PC-9 (cell line): ENCODE measurements at regions not wholly inside any gene's neighbourhood (a gene's known extent, or its start where the extent isn't known, plus 50 kb on each side); places are given as distances from the start of the nearest gene placed in this dataset.
"Not testable (repeated sequence)": the region's sequence is repeated elsewhere in the genome, so short reads cannot be mapped to it uniquely, and the experiment has no call there.

ENCODE experiments used
- BruUV-seq: library from RNA; stranded (reverse); fragments of 400-500 nt; replicated peaks from 2 replicates; lab custom pipeline; 2021; lab: Mats Ljungman, UMichigan
- CTCF ChIA-PET: fragments of 300-600 bp; sonication (Branson Sonifier 250); formaldehyde crosslinking; loops from one replicate; lab custom pipeline; 2022; ENCODE audit warnings: antibody characterized with exemption; lab: Charles Lee
- POLR2A ChIA-PET: fragments of 300-600 bp; sonication (Branson Sonifier 250); formaldehyde crosslinking; loops from one replicate; lab custom pipeline; 2022; ENCODE audit warnings: antibody characterized with exemption; ENCODE audit not compliant: unreplicated experiment; lab: Charles Lee
- DNase-seq, 2 experiments: peaks; one replicate each; pipeline versions ENCODE4 v3.0.0 to v3.0.0-alpha.2; 2015 to 2022; ENCODE audit warnings: mixed read lengths in 1 of 2
- H2AFZ ChIP-seq: fragments of 200-600 bp; sonication (generic); 2 replicates; pipeline ENCODE4 v1.8.1; 2017; ENCODE audit warnings: antibody characterized with exemption
- H3F3A ChIP-seq: fragments of 200-600 bp; sonication (generic); 2 replicates; pipeline ENCODE4 v1.8.1; 2017; ENCODE audit warnings: antibody characterized with exemption, mild to moderate bottlenecking, low read depth; ENCODE audit not compliant: insufficient read depth
- H3K27ac ChIP-seq: fragments of 200-600 bp; sonication (generic); 2 replicates; pipeline ENCODE4 v1.6.1; 2016; ENCODE audit warnings: mixed run types
- H3K27me3 ChIP-seq: fragments of 200-600 bp; sonication (generic); 2 replicates; pipeline ENCODE4 v1.6.1; 2016; ENCODE audit warnings: low read depth, mixed run types; ENCODE audit not compliant: insufficient read depth
- H3K36me3 ChIP-seq: fragments of 200-600 bp; sonication (generic); 2 replicates; pipeline ENCODE4 v1.6.1; 2016; ENCODE audit warnings: low read depth, mixed run types
- H3K4me1 ChIP-seq: fragments of 200-600 bp; sonication (generic); replicated peaks from 2 replicates; pipeline ENCODE4 v1.6.1; 2016; ENCODE audit warnings: mixed run types; ENCODE audit not compliant: insufficient read depth
- H3K4me2 ChIP-seq: fragments of 200-600 bp; sonication (generic); 2 replicates; pipeline ENCODE4 v1.6.1; 2017; ENCODE audit warnings: mixed run types
- H3K4me3 ChIP-seq: fragments of 200-600 bp; sonication (generic); 2 replicates; pipeline ENCODE4 v1.6.1; 2016; ENCODE audit warnings: mixed run types
- H3K79me2 ChIP-seq: fragments of 200-600 bp; sonication (generic); 2 replicates; pipeline ENCODE4 v1.6.1; 2017; ENCODE audit warnings: low read depth, mixed run types
- H3K9me2 ChIP-seq: fragments of 200-600 bp; sonication (generic); 2 replicates; pipeline ENCODE4 v1.8.1; 2017; ENCODE audit warnings: mild to moderate bottlenecking; ENCODE audit not compliant: insufficient read depth
- H3K9me3 ChIP-seq: fragments of 200-600 bp; sonication (generic); 2 replicates; pipeline ENCODE4 v1.8.1; 2016; ENCODE audit warnings: low read depth; ENCODE audit not compliant: insufficient read depth
- H4K20me1 ChIP-seq: fragments of 200-600 bp; sonication (generic); 2 replicates; pipeline ENCODE4 v1.8.1; 2017; ENCODE audit not compliant: insufficient read depth
- intact Hi-C: fragments of 100-400 bp; cut with micrococcal nuclease; formaldehyde crosslinking; loops from one replicate; pipeline ENCODE4 v1.10.0; 2022; ENCODE audit not compliant: unreplicated experiment

GRCh38 chr2:111339476-111339875 is 218.8 kb downstream of the BCL2L11 start:
- H2AFZ ChIP-seq, H3K4me2 ChIP-seq, H3K4me1 ChIP-seq, H4K20me1 ChIP-seq, H3K27ac ChIP-seq, H3K9me2 ChIP-seq, H3K27me3 ChIP-seq, H3F3A ChIP-seq, POLR2A ChIA-PET, BruUV-seq, DNase-seq, H3K9me3 ChIP-seq, CTCF ChIA-PET, H3K36me3 ChIP-seq, intact Hi-C loops, H3K4me3 ChIP-seq, H3K79me2 ChIP-seq: not testable (repeated sequence)

GRCh38 chr2:111344590-111344989 is 223.9 kb downstream of the BCL2L11 start:
- BruUV-seq, H3K9me3 ChIP-seq, H3K27ac ChIP-seq, H4K20me1 ChIP-seq, H2AFZ ChIP-seq, H3K4me3 ChIP-seq, POLR2A ChIA-PET, H3K4me2 ChIP-seq, CTCF ChIA-PET, H3F3A ChIP-seq, H3K27me3 ChIP-seq, intact Hi-C loops, H3K79me2 ChIP-seq, H3K4me1 ChIP-seq, H3K36me3 ChIP-seq, H3K9me2 ChIP-seq, DNase-seq: not testable (repeated sequence)

- H3K4me1 ChIP-seq, H3K27ac ChIP-seq, BruUV-seq, H3K36me3 ChIP-seq, H3K27me3 ChIP-seq, H3K79me2 ChIP-seq, CTCF ChIA-PET, H3K9me2 ChIP-seq, H3K4me3 ChIP-seq, intact Hi-C loops, H3K9me3 ChIP-seq, H4K20me1 ChIP-seq, POLR2A ChIA-PET, H3K4me2 ChIP-seq, H2AFZ ChIP-seq, H3F3A ChIP-seq, DNase-seq: not testable (repeated sequence)
Observed at GRCh38 chr2:111345439-111345838, 224.7 kb downstream of the BCL2L11 start.

GRCh38 chr2:111346018-111346930 is 225.6 kb downstream of the BCL2L11 start:
- DNase-seq, H3F3A ChIP-seq, H3K9me3 ChIP-seq, H4K20me1 ChIP-seq, H3K36me3 ChIP-seq, H3K27ac ChIP-seq, H3K4me3 ChIP-seq, H3K79me2 ChIP-seq, intact Hi-C loops, POLR2A ChIA-PET, H2AFZ ChIP-seq, BruUV-seq, CTCF ChIA-PET, H3K4me1 ChIP-seq, H3K9me2 ChIP-seq, H3K4me2 ChIP-seq, H3K27me3 ChIP-seq: not testable (repeated sequence)

GRCh38 chr2:111347695-111348094 is 227.0 kb downstream of the BCL2L11 start:
- H3K9me2 ChIP-seq, H3K36me3 ChIP-seq, H3K27ac ChIP-seq, H3K9me3 ChIP-seq, H2AFZ ChIP-seq, CTCF ChIA-PET, H3F3A ChIP-seq, H3K4me3 ChIP-seq, H3K27me3 ChIP-seq, H4K20me1 ChIP-seq, DNase-seq, intact Hi-C loops, H3K79me2 ChIP-seq, H3K4me2 ChIP-seq, POLR2A ChIA-PET, H3K4me1 ChIP-seq, BruUV-seq: not testable (repeated sequence)

DNA sequence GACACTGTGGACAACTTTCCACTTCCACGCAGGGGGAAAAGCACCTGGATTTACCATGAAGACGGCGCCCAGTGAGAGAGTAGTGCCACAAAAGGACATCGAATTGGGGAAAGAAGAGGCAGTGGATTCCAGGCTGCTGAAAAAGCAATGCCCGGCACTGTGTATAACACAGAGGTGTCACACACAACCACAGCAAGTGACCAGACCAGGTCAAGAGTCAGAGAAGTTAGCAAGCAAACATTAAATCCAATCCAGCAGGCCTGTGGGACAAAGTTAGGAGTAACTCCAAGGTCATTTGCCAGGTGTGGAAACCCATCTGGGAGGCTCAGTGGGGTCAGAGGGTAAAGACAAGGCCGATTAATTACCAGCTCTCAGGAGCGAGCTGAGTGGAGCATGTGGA is 227.6 kb downstream of the BCL2L11 start:
- CTCF ChIA-PET, H4K20me1 ChIP-seq, BruUV-seq: not testable (repeated sequence)

DNA sequence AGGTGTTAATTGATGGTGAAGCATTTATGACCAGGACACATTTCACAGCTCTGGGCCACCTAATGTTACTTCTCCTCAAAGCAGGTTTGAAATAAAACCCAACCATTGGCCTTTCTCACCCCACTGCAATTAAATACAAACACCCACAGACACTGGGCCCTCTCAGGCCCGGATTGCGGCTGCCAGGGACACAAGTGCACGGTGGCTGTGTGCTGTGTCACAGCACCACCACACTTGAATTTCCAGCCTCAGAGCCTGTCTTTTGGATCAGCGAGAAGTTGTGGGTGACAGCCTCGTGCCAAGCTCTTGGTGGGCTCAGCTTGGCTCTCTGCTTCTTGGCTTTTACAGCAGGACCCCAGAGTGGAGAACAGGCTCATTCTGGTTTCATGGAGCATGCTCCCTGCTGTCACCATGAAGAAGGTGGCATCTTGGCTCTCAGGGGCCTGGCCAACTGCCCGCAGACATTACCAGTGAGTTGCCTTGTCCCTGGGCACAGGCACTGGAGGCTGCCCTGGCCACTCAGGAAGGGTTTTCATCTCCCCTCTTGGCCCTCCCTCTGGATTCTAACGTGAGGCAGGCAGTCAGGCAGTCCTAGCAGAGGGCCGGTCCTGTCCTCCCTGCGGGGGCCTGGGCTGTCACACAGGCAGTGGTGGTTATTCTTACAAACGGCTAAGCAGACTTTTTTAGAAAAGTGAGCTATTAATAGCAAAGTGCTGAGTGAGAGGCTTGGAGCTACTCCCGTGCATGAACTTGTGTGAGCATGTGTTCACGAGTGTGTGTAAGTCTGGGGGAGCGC is 234.5 kb downstream of the BCL2L11 start:
- CTCF ChIA-PET, BruUV-seq, H3F3A ChIP-seq, POLR2A ChIA-PET, H3K9me3 ChIP-seq, H3K36me3 ChIP-seq, DNase-seq, H2AFZ ChIP-seq, H3K27me3 ChIP-seq, H3K9me2 ChIP-seq, H3K4me1 ChIP-seq, H3K27ac ChIP-seq, H3K4me3 ChIP-seq, intact Hi-C loops, H4K20me1 ChIP-seq, H3K79me2 ChIP-seq, H3K4me2 ChIP-seq: not testable (repeated sequence)

More for the DNA sequence above, 227.6 kb downstream of the BCL2L11 start:
- H3K4me3 ChIP-seq, POLR2A ChIA-PET, H3K9me2 ChIP-seq, H2AFZ ChIP-seq, H3K27ac ChIP-seq, H3F3A ChIP-seq, H3K9me3 ChIP-seq, H3K36me3 ChIP-seq, DNase-seq, H3K4me2 ChIP-seq, H3K79me2 ChIP-seq, H3K27me3 ChIP-seq, intact Hi-C loops, H3K4me1 ChIP-seq: not testable (repeated sequence)
